AG04449 (cell line): ENCODE measurements at regions not wholly inside any gene's neighbourhood (a gene's known extent, or its start where the extent isn't known, plus 50 kb on each side); places are given as distances from the start of the nearest gene placed in this dataset.

Experiments
- CTCF ChIA-PET: fragments of 350-600 bp; formaldehyde crosslinking; extraction: SDS; loops from one replicate; lab custom pipeline; 2021; ENCODE audit warnings: antibody characterized with exemption; lab: Yijun Ruan, JAX
- POLR2A ChIA-PET: fragments of 400-600, 350-600 bp; formaldehyde crosslinking; extraction: SDS; loops from one replicate; lab custom pipeline; 2020; ENCODE audit warnings: antibody characterized with exemption, inconsistent platforms; lab: Yijun Ruan, JAX
- DNase-seq: peaks from one replicate; pipeline ENCODE4 v3.0.0-alpha.2; 2010; ENCODE audit warnings: low read depth, low spot score
- H3K4me3 ChIP-seq: 2 replicates; pipeline ENCODE4 v1.5.1; 2011; ENCODE audit warnings: low read depth, mild to moderate bottlenecking, control low read depth, low read length
- CTCF ChIP-seq: IDR thresholded peaks from one replicate; pipeline ENCODE4 v1.5.1; 2011; ENCODE audit warnings: mild to moderate bottlenecking, moderate library complexity, low read length, control low read depth, inconsistent platforms; ENCODE audit not compliant: insufficient read depth; ENCODE audit errors: missing control alignments

GRCh38 chr4:159684061-159684460, 581.2 kb downstream of the RAPGEF2 start:
- no peak for TF ChIP-seq CTCF
- no peak overlapping the region for H3K4me3 ChIP-seq
- no peak for DNase-seq
- POLR2A ChIA-PET = no interaction called here
- CTCF ChIA-PET = no interaction called here

GRCh38 chr4:159685340-159686092, 582.6 kb downstream of the RAPGEF2 start:
- TF ChIP-seq CTCF = no peak
- CTCF ChIA-PET = no interaction called here
- DNase-seq = no peak
- POLR2A ChIA-PET = no interaction called here
- no peak overlapping the region for H3K4me3 ChIP-seq

GRCh38 chr4:159689526-159689925, 586.6 kb downstream of the RAPGEF2 start:
- H3K4me3 ChIP-seq = no peak overlapping the region
- no peak for DNase-seq
- no peak for TF ChIP-seq CTCF
- ChIA-PET POLR2A (no interaction called here), CTCF (no interaction called here)

- no peak for TF ChIP-seq CTCF
- POLR2A ChIA-PET = no interaction called here
- CTCF ChIA-PET = no interaction called here
- no peak overlapping the region for H3K4me3 ChIP-seq
- DNase-seq = no peak
Measured at GRCh38 chr4:159697322-159698283, 594.7 kb downstream of the RAPGEF2 start.

- no peak for TF ChIP-seq CTCF
- CTCF ChIA-PET = no interaction called here
- no peak for DNase-seq
- no peak overlapping the region for H3K4me3 ChIP-seq
- POLR2A ChIA-PET = no interaction called here
Measured at GRCh38 chr4:159698336-159698735, 595.5 kb downstream of the RAPGEF2 start.

- ChIA-PET POLR2A (no interaction called here), CTCF (no interaction called here)
- no peak for TF ChIP-seq CTCF
- DNase-seq = no peak
- H3K4me3 ChIP-seq = no peak overlapping the region
Measured at GRCh38 chr4:159702200-159702599, 599.3 kb downstream of the RAPGEF2 start.
